Peyer's patch (tissue), 4 donors: ENCODE measurements at regions not wholly inside any gene's neighbourhood (a gene's known extent, or its start where the extent isn't known, plus 50 kb on each side); places are given as distances from the start of the nearest gene placed in this dataset.

Experiments
- POLR2A ChIP-seq, 2 donors: fragments of 450-650 bp; IDR thresholded peaks; one replicate each; pipeline ENCODE4 v1.5.1; 2017; ENCODE audit warnings: antibody characterized with exemption in 2 of 2, mild to moderate bottlenecking in 2 of 2, moderate library complexity in 2 of 2
- TF ChIP-seq, protein P1 (sequence below), 6 experiments: fragments of 450-650 bp in 4 of 6; fragments of 200-600 bp in 2 of 6; sonication (generic) in 1 of 6; IDR thresholded peaks; one replicate each; pipeline ENCODE4 v1.5.1; 2017 to 2019; ENCODE audit warnings: antibody characterized with exemption in 6 of 6, mild to moderate bottlenecking in 3 of 6, moderate library complexity in 1 of 6

DNA sequence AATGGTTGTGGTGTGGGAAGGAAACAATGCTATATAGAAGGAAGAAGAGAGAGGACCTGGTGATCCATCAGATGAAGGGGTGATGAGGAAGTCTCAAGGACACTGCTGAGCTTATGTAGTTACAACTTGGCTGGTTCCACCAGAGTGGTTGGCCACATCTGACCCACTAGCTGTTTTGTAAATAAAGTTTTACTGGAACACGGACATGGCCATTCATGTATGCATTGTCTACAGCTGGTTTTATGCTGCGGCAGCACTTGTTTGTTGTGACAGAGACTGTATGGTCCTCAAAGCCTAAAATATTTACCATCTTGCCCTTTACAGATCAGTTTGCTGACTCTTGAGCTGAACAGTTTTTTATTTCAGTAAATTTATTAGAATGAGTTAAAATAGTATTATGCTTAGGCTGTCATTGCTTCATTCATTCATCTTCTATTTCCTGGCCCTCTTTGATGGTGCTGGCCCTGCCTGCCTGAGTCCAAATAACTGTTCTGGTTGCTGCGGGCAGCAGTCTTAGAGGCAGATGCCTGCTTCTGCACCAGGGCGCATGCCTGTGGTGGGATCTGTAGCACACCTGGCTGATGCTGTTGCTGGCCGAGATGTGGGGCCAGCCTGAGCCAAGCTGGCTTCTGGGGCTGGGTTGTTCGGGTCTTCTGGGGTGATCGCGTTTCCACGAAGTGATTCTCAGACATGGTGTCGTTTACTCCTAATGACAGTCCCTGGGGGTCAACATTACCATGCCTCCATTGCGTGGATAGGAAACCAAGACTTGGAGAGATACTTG lies 61.4 kb upstream of the WNT4 start:
- TF ChIP-seq, protein P1, sequence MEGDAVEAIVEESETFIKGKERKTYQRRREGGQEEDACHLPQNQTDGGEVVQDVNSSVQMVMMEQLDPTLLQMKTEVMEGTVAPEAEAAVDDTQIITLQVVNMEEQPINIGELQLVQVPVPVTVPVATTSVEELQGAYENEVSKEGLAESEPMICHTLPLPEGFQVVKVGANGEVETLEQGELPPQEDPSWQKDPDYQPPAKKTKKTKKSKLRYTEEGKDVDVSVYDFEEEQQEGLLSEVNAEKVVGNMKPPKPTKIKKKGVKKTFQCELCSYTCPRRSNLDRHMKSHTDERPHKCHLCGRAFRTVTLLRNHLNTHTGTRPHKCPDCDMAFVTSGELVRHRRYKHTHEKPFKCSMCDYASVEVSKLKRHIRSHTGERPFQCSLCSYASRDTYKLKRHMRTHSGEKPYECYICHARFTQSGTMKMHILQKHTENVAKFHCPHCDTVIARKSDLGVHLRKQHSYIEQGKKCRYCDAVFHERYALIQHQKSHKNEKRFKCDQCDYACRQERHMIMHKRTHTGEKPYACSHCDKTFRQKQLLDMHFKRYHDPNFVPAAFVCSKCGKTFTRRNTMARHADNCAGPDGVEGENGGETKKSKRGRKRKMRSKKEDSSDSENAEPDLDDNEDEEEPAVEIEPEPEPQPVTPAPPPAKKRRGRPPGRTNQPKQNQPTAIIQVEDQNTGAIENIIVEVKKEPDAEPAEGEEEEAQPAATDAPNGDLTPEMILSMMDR (IDR thresholded peaks at IDR 0.05), result no peak
- no peak for TF ChIP-seq POLR2A (IDR thresholded peaks at IDR 0.05)
